Erythroblast (primary cell): ENCODE measurements at regions not wholly inside any gene's neighbourhood (a gene's known extent, or its start where the extent isn't known, plus 50 kb on each side); places are given as distances from the start of the nearest gene placed in this dataset.

ENCODE experiments used
- GATA1 ChIP-seq: IDR thresholded peaks from 2 replicates; pipeline ENCODE4 v1.6.1; 2011; ENCODE audit warnings: low read depth, mild to moderate bottlenecking, control low read depth, low read length, moderate library complexity
- POLR2A ChIP-seq: IDR thresholded peaks from 2 replicates; pipeline ENCODE4 v1.6.1; 2011; ENCODE audit warnings: mild to moderate bottlenecking, low read length

DNA sequence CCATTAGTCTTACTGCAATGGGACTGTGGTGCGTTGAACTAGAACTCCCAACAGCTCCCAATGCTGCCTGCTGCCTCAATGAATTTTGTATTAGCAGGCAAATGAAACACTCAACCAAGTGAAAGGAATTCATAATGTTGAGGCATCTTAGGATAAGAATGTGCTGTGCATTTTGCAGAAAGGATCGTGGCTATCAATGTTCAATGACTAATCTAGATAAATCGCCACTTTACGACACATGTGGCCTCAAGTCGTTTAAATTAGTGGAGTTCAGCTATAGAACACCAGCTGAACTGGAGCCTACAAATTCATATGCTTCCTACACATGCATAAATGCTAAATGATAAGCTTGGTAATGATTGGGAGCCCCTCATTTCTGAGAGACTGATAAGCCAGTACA, 318.4 kb downstream of the PSAT1 start:
- no peak for TF ChIP-seq POLR2A
- TF ChIP-seq GATA1 = no peak
